Progenitor cell of endocrine pancreas (in vitro differentiated cells): ENCODE measurements at regions not wholly inside any gene's neighbourhood (a gene's known extent, or its start where the extent isn't known, plus 50 kb on each side); places are given as distances from the start of the nearest gene placed in this dataset.

Source experiments
- DNase-seq: peaks from one replicate; pipeline ENCODE4 v3.0.0; 2021; ENCODE audit warnings: low spot score; ENCODE audit not compliant: unreplicated experiment
- H3K27ac Mint-ChIP-seq: 2 replicates; pipeline ENCODE4 v1.8.0; 2021; ENCODE audit warnings: mild to moderate bottlenecking, moderate library complexity, mixed read lengths
- H3K27me3 Mint-ChIP-seq: 2 replicates; pipeline ENCODE4 v1.8.0; 2021; ENCODE audit warnings: mixed read lengths
- H3K36me3 Mint-ChIP-seq: 2 replicates; pipeline ENCODE4 v1.8.0; 2022; ENCODE audit warnings: mixed read lengths; ENCODE audit not compliant: insufficient read depth
- H3K4me1 Mint-ChIP-seq: 2 replicates; pipeline ENCODE4 v1.8.0; 2021; ENCODE audit warnings: low read depth, mixed read lengths
- H3K4me3 Mint-ChIP-seq: 2 replicates; pipeline ENCODE4 v1.8.0; 2021; ENCODE audit warnings: low read depth, mild to moderate bottlenecking, moderate library complexity, mixed read lengths
- H3K9me3 Mint-ChIP-seq: 2 replicates; pipeline ENCODE4 v1.8.0; 2021; ENCODE audit warnings: low read depth, mixed read lengths
- CTCF ChIP-seq: fragments of 200-600 bp; sonication (generic); IDR thresholded peaks from one replicate; pipeline ENCODE4 v1.5.0; 2021; ENCODE audit warnings: antibody characterized with exemption, mild to moderate bottlenecking; ENCODE audit not compliant: unreplicated experiment

DNA sequence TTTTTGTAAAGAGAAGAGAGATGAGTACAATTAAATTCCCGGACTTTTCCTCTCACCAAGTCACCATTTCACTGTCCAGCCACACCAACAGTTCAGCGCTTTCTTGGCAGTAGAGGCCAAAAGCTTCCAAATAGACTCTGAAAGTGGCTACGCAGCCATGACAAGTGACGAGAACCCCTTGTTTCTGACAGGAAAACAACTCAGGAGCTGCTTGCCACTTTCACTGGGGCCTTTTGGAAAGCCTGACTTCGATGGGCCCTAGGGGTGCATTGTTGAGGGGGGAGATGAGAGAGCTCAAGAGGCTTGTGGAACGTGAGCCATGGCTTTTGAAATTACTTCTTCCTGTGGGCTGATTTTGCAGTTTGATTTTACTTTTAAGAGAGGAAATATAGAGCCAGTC is 422.1 kb upstream of the FAT3 start:
- no peaks in the 10 kb centered on the region for H3K36me3 Mint-ChIP-seq
- H3K27me3 Mint-ChIP-seq, result peaks cover 7% of the 10 kb centered on the region
- no peak overlapping the region for H3K4me3 Mint-ChIP-seq
- H3K4me1 Mint-ChIP-seq, result peaks cover 6% of the 10 kb centered on the region
- no peaks in the 10 kb centered on the region for H3K9me3 Mint-ChIP-seq
- no peak overlapping the region for H3K27ac Mint-ChIP-seq
- DNase-seq, result no peak
- TF ChIP-seq CTCF, result no peak

- Mint-ChIP-seq H3K27me3 (peaks cover 7% of the 10 kb centered on the region), H3K9me3 (no peaks in the 10 kb centered on the region), H3K27ac (no peak overlapping the region), H3K36me3 (no peaks in the 10 kb centered on the region), H3K4me3 (no peak overlapping the region), H3K4me1 (peaks cover 6% of the 10 kb centered on the region)
- DNase-seq, result no peak
- no peak for TF ChIP-seq CTCF
These were observed 424.3 kb upstream of the FAT3 start for GRCh38 chr11:91800208-91800914.

DNA sequence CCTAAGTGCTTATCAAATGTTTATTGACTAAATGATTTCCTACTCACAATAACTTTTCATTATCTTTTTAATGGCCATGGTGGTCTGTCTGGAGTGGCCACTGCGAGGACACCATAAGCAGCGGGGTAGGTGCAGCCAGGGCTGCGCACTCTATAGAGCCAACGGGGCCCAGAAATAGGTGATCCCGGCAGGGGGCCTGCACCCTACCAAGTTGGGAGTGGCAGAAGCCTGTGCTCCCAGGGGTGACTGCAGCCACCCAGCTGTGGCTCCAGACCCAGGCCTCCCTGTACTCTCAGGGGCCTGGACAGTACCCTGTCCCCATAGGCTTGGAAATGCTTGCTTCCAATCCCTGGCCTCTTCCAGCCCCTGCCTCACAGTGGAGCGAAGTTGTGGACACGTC is 426.4 kb upstream of the FAT3 start:
- no peak for TF ChIP-seq CTCF
- Mint-ChIP-seq H3K4me1 (peaks cover 6% of the 10 kb centered on the region), H3K36me3 (no peaks in the 10 kb centered on the region), H3K27me3 (peaks cover 7% of the 10 kb centered on the region), H3K4me3 (no peak overlapping the region), H3K27ac (no peak overlapping the region), H3K9me3 (no peaks in the 10 kb centered on the region)
- DNase-seq, result no peak

DNA sequence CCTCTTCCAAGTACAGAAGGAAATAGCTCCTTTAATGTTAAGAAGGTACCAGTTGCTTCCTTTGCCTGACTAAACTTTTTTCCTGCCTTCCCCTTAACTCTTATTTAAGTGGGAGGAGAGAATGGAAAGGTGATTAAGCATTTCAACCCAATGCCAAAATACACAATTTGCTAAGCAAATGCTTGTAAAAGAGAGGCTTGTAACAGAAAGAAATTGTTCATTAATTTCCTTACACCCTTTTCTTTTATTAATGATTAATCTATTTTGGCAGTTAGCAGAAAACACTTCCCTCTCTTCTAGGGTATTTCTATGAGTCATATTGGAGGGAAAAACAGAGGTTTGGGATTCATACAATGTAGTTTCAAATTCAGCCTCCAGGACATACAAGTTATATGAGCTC is 427.6 kb upstream of the FAT3 start:
- H3K4me1 Mint-ChIP-seq, result peaks cover 8% of the 10 kb centered on the region
- no peaks in the 10 kb centered on the region for H3K9me3 Mint-ChIP-seq
- H3K36me3 Mint-ChIP-seq, result no peaks in the 10 kb centered on the region
- TF ChIP-seq CTCF, result no peak
- no peak overlapping the region for H3K4me3 Mint-ChIP-seq
- no peak for DNase-seq
- peaks cover 7% of the 10 kb centered on the region for H3K27me3 Mint-ChIP-seq
- H3K27ac Mint-ChIP-seq, result no peak overlapping the region

- no peak for DNase-seq
- H3K4me3 Mint-ChIP-seq, result no peak overlapping the region
- no peaks in the 10 kb centered on the region for H3K9me3 Mint-ChIP-seq
- H3K4me1 Mint-ChIP-seq, result peaks cover 8% of the 10 kb centered on the region
- no peaks in the 10 kb centered on the region for H3K36me3 Mint-ChIP-seq
- peaks cover 4% of the 10 kb centered on the region for H3K27me3 Mint-ChIP-seq
- H3K27ac Mint-ChIP-seq, result no peak overlapping the region
- no peak for TF ChIP-seq CTCF
These were observed 429.3 kb upstream of the FAT3 start for GRCh38 chr11:91795139-91795887.
